H9 (cell line): ENCODE measurements at regions not wholly inside any gene's neighbourhood (a gene's known extent, or its start where the extent isn't known, plus 50 kb on each side); places are given as distances from the start of the nearest gene placed in this dataset.

Experiments
- DNase-seq: peaks from one replicate; pipeline ENCODE4 v3.0.0-alpha.2; 2017
- H2AFZ ChIP-seq: one replicate; pipeline ENCODE4 v1.6.1; 2013; ENCODE audit warnings: mild to moderate bottlenecking, low read length, control low read depth, moderate library complexity
- H2AK5ac ChIP-seq: 2 replicates; pipeline ENCODE4 v1.6.1; 2013; ENCODE audit warnings: low read length, control low read depth, mixed read lengths; ENCODE audit not compliant: insufficient read length
- H2BK120ac ChIP-seq: one replicate; pipeline ENCODE4 v1.6.1; 2013; ENCODE audit warnings: low read depth, mild to moderate bottlenecking, low read length, control low read depth, inconsistent platforms; ENCODE audit not compliant: poor library complexity, severe bottlenecking
- H2BK12ac ChIP-seq: 2 replicates; pipeline ENCODE4 v1.6.1; 2013; ENCODE audit warnings: low read length, control low read depth, mixed read lengths, low read depth; ENCODE audit not compliant: insufficient read length
- H2BK15ac ChIP-seq: 2 replicates; pipeline ENCODE4 v1.6.1; 2013; ENCODE audit warnings: low read depth, low read length, control low read depth
- H2BK20ac ChIP-seq: one replicate; pipeline ENCODE4 v1.6.1; 2013; ENCODE audit warnings: low read depth, mild to moderate bottlenecking, low read length, control low read depth, inconsistent platforms; ENCODE audit not compliant: poor library complexity, severe bottlenecking
- H2BK5ac ChIP-seq: 2 replicates; pipeline ENCODE4 v1.6.1; 2013; ENCODE audit warnings: low read length, control low read depth, mixed read lengths; ENCODE audit not compliant: insufficient read length
- H3K14ac ChIP-seq: 2 replicates; pipeline ENCODE4 v1.6.1; 2013; ENCODE audit warnings: low read length, control low read depth; ENCODE audit not compliant: insufficient read depth
- H3K18ac ChIP-seq: 2 replicates; pipeline ENCODE4 v1.6.1; 2013; ENCODE audit warnings: low read depth, mild to moderate bottlenecking, mixed read lengths, low read length, control low read depth; ENCODE audit not compliant: insufficient read length
- H3K23ac ChIP-seq: 2 replicates; pipeline ENCODE4 v1.6.1; 2013; ENCODE audit warnings: low read length, control low read depth, mixed read lengths, low read depth; ENCODE audit not compliant: insufficient read length
- H3K23me2 ChIP-seq: 2 replicates; pipeline ENCODE4 v1.6.1; 2013; ENCODE audit warnings: low read depth, mild to moderate bottlenecking, mixed read lengths, low read length, control low read depth; ENCODE audit not compliant: insufficient read length, poor library complexity, severe bottlenecking
- H3K27ac ChIP-seq: 2 replicates; pipeline ENCODE4 v1.5.1; 2013; ENCODE audit warnings: low read length, control low read depth, mixed read lengths, low read depth; ENCODE audit not compliant: insufficient read length
- H3K27me3 ChIP-seq: 2 replicates; pipeline ENCODE4 v1.6.1; 2013; ENCODE audit warnings: low read length, control low read depth, inconsistent platforms; ENCODE audit not compliant: insufficient read depth
- H3K4ac ChIP-seq: 2 replicates; pipeline ENCODE4 v1.6.1; 2013; ENCODE audit warnings: low read depth, mild to moderate bottlenecking, control low read depth, inconsistent platforms, low read length, moderate library complexity
- H3K4me1 ChIP-seq: 2 replicates; pipeline ENCODE4 v1.6.1; 2013; ENCODE audit warnings: low read length, control low read depth, inconsistent platforms; ENCODE audit not compliant: insufficient read depth
- H3K4me2 ChIP-seq: 2 replicates; pipeline ENCODE4 v1.6.1; 2013; ENCODE audit warnings: low read length, control low read depth, mixed read lengths; ENCODE audit not compliant: insufficient read length, insufficient read depth
- H3K56ac ChIP-seq: 2 replicates; pipeline ENCODE4 v1.6.1; 2013; ENCODE audit warnings: low read depth, mild to moderate bottlenecking, mixed read lengths, low read length, control low read depth; ENCODE audit not compliant: insufficient read length
- H3K79me1 ChIP-seq: 2 replicates; pipeline ENCODE4 v1.6.1; 2013; ENCODE audit warnings: low read depth, mild to moderate bottlenecking, moderate library complexity, low read length, control low read depth, inconsistent platforms; ENCODE audit not compliant: insufficient read depth, poor library complexity, severe bottlenecking
- H3K79me2 ChIP-seq: 2 replicates; pipeline ENCODE4 v1.6.1; 2013; ENCODE audit warnings: low read length, control low read depth, inconsistent platforms; ENCODE audit not compliant: insufficient read depth
- H3K9ac ChIP-seq: 2 replicates; pipeline ENCODE4 v1.6.1; 2013; ENCODE audit warnings: low read length, control low read depth, mixed read lengths; ENCODE audit not compliant: insufficient read length; ENCODE audit errors: extremely low read depth
- H3K9me3 ChIP-seq: one replicate; pipeline ENCODE4 v1.6.1; 2013; ENCODE audit warnings: low read depth, low read length, inconsistent platforms; ENCODE audit not compliant: control insufficient read depth
- H3T11ph ChIP-seq: one replicate; pipeline ENCODE4 v1.6.1; 2013; ENCODE audit warnings: mild to moderate bottlenecking, low read length, control low read depth, inconsistent platforms
- H4K20me1 ChIP-seq: one replicate; pipeline ENCODE4 v1.6.1; 2013; ENCODE audit not compliant: control insufficient read depth, insufficient read length, insufficient read depth
- H4K5ac ChIP-seq: 2 replicates; pipeline ENCODE4 v1.6.1; 2013; ENCODE audit warnings: low read depth, mild to moderate bottlenecking, mixed read lengths, low read length, control low read depth; ENCODE audit not compliant: insufficient read length
- H4K8ac ChIP-seq: replicated peaks from 2 replicates; pipeline ENCODE4 v1.6.1; 2013; ENCODE audit warnings: low read length, control low read depth, mixed read lengths, low read depth; ENCODE audit not compliant: insufficient read length
- H4K91ac ChIP-seq: 2 replicates; pipeline ENCODE4 v1.6.1; 2013; ENCODE audit warnings: low read depth, mild to moderate bottlenecking, moderate library complexity, mixed read lengths, low read length, control low read depth; ENCODE audit not compliant: insufficient read length
- H3K27ac Mint-ChIP-seq, 3 experiments: 2 replicates in 2 of 3; 3 replicates in 1 of 3; pipeline ENCODE4 v1.8.0; 2020 to 2021; ENCODE audit warnings: mixed read lengths in 3 of 3, mild to moderate bottlenecking in 1 of 3, moderate library complexity in 1 of 3
- H3K27me3 Mint-ChIP-seq: 2 replicates; pipeline ENCODE4 v1.8.0; 2021; ENCODE audit warnings: low read depth, mild to moderate bottlenecking, moderate library complexity, mixed read lengths
- H3K36me3 Mint-ChIP-seq, 3 experiments: 2 replicates in 2 of 3; 3 replicates in 1 of 3; pipeline ENCODE4 v1.8.0; 2020 to 2021; ENCODE audit warnings: low read depth in 3 of 3, mixed read lengths in 3 of 3; ENCODE audit not compliant: insufficient read depth in 1 of 3
- H3K4me1 Mint-ChIP-seq, 2 experiments: 2 replicates each; pipeline ENCODE4 v1.8.0; 2020; ENCODE audit warnings: mixed read lengths in 2 of 2
- H3K4me3 Mint-ChIP-seq, 2 experiments: 2 replicates in 1 of 2; 3 replicates in 1 of 2; pipeline ENCODE4 v1.8.0; 2020 to 2021; ENCODE audit warnings: mild to moderate bottlenecking in 2 of 2, mixed read lengths in 2 of 2, moderate library complexity in 1 of 2
- H3K9me3 Mint-ChIP-seq, 2 experiments: 2 replicates in 1 of 2; 3 replicates in 1 of 2; pipeline ENCODE4 v1.8.0; 2020; ENCODE audit warnings: mild to moderate bottlenecking in 2 of 2, mixed read lengths in 2 of 2, moderate library complexity in 1 of 2
- CTCF ChIP-seq: fragments of 200-600 bp; sonication (generic); conservative IDR thresholded peaks from 3 replicates; pipeline ENCODE4 v1.8.0; 2021; ENCODE audit warnings: antibody characterized with exemption, mild to moderate bottlenecking

GRCh38 chr12:94807951-94808350 is 157.6 kb upstream of the TMCC3 start:
- H3K23me2 ChIP-seq, result no peaks in the 10 kb centered on the region
- TF ChIP-seq CTCF, result no peak
- H3K18ac ChIP-seq, result no peak overlapping the region
- Mint-ChIP-seq H3K27ac (no peak overlapping the region; a peak in 1 of 7 replicates), H3K4me1 (no peaks in the 10 kb centered on the region), H3K36me3 (peaks cover under 1 to 12% (median 12%) of the 10 kb centered on the region in 3 experiments; a peak in 5 of 7 replicates), H3K9me3 (peaks cover 16% of the 10 kb centered on the region in 2 experiments), H3K4me3 (no peak overlapping the region), H3K27me3 (peaks cover 5% of the 10 kb centered on the region)
- no peak overlapping the region for H4K91ac ChIP-seq
- no peak overlapping the region for H3T11ph ChIP-seq
- H3K4me2 ChIP-seq, result no peak overlapping the region
- H3K9me3 ChIP-seq, result peaks cover 5% of the 10 kb centered on the region
- H3K56ac ChIP-seq, result no peak overlapping the region
- H3K4ac ChIP-seq, result no peak overlapping the region
- H3K27ac ChIP-seq, result no peak overlapping the region
- no peak overlapping the region for H4K8ac ChIP-seq
- DNase-seq, result no peak
- H3K23ac ChIP-seq, result no peak overlapping the region
- no peaks in the 10 kb centered on the region for H3K79me1 ChIP-seq
- no peak overlapping the region for H3K9ac ChIP-seq
- H2AFZ ChIP-seq, result no peak overlapping the region
- H3K14ac ChIP-seq, result no peak overlapping the region
- H4K5ac ChIP-seq, result no peak overlapping the region
- no peak overlapping the region for H2AK5ac ChIP-seq
- H2BK120ac ChIP-seq, result no peak overlapping the region
- H3K4me1 ChIP-seq, result no peaks in the 10 kb centered on the region
- H4K20me1 ChIP-seq, result no peaks in the 10 kb centered on the region
- no peak overlapping the region for H2BK5ac ChIP-seq
- no peak overlapping the region for H2BK12ac ChIP-seq
- no peaks in the 10 kb centered on the region for H3K27me3 ChIP-seq
- H3K79me2 ChIP-seq, result no peaks in the 10 kb centered on the region
- H2BK20ac ChIP-seq, result no peak overlapping the region
- no peak overlapping the region for H2BK15ac ChIP-seq
